ENCODE measurements at regions not wholly inside any gene's neighbourhood (a gene's known extent, or its start where the extent isn't known, plus 50 kb on each side); places are given as distances from the start of the nearest gene placed in this dataset.

- TF ChIP-seq CTCF (IDR thresholded peaks at IDR 0.05) (no peak), POLR2AphosphoS5 (IDR thresholded peaks at IDR 0.05) (no peak), POLR2A (IDR thresholded peaks at IDR 0.05) (no peak)
Observed at GRCh38 chr4:33785843-33786242, 2458.5 kb downstream of the ARAP2 start.
